HPDE6-E6E7 (cell line): ENCODE measurements at regions not wholly inside any gene's neighbourhood (a gene's known extent, or its start where the extent isn't known, plus 50 kb on each side); places are given as distances from the start of the nearest gene placed in this dataset.

Source experiments
- DNase-seq: peaks from one replicate; pipeline ENCODE4 v3.0.0; 2011; ENCODE audit warnings: missing footprints; ENCODE audit errors: extremely low spot score

DNA sequence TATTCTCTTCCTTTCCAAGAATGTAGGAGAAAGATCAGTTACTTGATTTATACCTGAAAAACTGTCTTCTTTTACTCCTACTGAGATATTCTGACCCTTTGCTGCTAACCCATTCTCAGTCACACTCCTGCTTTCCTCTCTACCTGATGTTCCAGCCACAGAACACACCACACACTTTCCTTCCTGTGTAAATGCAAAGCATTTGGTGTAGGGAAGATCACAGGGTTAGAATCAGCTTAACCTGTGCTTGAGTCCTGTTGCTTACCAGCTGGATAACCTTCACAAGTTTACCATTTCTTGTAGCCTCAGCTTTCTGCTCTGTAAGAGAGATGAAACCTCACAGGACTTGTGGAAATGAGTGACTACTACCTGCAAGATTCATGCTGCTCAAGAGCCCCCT lies 489.8 kb upstream of the GOLIM4 start:
- no peak for DNase-seq

DNA sequence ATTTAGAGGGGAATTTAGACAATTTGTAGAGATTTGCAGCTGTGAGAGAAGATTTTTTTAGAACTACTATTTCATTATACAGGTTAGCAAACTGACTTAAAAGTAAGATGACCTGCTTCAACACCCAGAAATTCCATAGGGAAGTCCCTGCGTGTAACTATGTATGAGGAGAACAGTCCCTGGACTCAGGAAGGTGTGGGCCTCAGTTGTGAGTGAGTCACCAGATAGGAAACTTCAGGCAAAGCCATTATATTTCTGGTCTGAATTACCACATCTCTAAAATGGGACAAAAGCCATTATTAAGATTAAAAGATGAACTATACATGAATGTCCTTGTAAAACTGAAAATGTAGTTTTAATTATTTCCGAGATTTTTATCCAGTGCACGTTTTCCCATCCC lies 488.3 kb upstream of the GOLIM4 start:
- DNase-seq, result no peak

DNA sequence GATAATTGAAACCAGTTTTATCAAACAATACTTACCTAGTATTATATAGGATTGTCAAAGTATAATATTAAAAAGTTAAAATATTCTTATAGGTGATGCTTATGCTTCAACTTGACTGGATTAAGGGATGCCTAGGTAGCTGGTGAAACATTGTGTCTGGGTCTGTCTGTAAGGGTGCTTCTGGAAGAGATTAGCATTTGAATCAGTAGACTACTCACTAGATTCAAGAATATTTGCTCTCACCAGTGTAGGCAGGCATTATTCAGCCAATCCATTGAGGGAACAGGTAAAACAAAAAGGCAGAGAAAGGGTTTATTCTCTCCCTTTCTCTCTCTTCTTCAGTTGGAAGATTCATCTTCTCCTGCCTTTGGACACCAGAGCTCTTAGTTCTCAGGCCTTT lies 486.8 kb upstream of the GOLIM4 start:
- no peak for DNase-seq

DNA sequence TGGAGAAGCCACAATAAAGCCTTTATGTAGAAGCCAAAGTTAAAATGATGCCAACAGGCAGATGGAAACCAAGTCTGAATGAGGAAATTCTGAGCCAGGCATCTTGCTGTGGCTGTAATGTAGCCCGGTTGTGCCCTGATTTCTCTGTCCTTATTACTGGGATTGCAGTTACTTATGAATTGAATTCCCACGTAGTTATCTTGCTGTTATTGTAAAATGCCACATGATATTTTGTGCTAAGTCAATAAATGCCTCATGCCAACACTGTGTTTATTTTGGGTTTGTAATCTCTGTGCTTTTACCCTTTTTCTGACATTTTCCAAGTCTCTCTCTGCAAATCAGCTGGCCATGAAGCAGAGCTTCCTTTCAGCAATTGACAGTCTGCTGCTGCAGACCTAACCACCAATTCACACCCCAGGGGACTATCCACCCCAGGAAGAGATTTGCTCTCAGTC lies 486.1 kb upstream of the GOLIM4 start:
- DNase-seq, result no peak

DNA sequence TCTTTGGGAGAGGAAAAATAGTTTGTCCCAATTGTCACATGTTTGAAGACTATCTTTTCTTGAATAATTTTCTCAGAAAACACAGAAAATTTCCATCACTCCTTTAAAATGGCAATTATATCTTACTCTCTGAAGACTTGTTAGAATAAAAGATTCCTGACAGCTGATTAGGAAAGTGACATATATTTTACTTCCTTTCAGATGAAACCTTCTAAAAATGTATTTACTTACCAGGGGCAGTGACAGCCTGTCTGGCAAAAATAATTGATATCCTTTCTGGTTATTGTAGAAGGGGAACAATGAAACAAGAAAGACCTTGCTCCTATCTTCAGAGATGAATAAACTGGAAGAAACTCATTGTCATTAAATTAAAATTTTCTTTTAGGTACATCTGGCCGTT lies 483.3 kb upstream of the GOLIM4 start:
- no peak for DNase-seq

DNA sequence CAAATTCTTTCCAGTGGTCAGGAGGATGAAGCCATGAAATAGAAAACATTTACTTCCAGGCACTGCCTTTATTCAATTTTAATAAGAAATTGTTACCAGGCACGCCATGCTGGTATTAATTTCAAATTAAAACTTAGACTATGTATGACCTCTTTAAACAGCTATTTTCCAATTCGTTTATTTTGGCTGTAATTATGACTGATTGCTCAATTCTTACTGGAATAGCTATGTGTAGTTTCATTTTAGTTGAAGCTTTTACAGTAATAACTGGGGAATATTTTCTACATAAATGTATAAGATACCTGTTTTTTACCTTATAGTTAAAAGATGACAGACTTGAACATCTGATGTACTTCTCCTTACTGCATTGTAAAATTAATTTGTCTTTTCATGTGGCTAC lies 480.0 kb upstream of the GOLIM4 start:
- DNase-seq, result no peak

DNA sequence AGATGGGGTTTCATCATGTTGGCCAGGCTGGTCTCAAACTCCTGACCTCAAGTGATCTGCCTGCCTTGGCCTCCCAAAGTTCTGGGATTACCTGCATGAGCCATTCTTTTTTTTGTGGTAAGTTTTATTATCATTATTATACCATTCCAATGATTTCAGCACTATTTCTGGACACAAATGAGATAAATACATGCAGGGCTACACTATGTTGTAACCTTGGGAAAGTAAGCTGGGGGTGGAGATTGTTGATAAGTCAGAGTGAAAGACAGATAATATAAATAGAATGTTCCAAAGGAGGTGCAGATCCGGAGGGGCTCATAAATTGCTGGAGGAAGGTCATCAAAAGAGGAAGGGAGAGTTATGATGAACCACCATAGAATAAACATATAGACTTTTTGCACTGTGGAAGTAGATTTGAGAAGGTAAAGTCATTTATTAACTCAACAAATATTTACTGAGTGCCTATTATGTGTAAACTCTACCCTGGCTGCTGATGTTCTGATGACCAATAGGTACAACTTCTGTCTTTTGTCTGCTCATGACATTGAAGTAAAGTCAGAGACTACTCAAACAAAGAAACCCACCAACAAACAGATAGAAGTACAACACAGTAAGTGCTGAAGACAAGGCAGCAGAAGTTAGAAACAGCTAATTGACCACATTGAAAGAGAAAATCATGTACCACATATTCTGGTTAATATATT lies 478.9 kb upstream of the GOLIM4 start:
- no peak for DNase-seq

DNA sequence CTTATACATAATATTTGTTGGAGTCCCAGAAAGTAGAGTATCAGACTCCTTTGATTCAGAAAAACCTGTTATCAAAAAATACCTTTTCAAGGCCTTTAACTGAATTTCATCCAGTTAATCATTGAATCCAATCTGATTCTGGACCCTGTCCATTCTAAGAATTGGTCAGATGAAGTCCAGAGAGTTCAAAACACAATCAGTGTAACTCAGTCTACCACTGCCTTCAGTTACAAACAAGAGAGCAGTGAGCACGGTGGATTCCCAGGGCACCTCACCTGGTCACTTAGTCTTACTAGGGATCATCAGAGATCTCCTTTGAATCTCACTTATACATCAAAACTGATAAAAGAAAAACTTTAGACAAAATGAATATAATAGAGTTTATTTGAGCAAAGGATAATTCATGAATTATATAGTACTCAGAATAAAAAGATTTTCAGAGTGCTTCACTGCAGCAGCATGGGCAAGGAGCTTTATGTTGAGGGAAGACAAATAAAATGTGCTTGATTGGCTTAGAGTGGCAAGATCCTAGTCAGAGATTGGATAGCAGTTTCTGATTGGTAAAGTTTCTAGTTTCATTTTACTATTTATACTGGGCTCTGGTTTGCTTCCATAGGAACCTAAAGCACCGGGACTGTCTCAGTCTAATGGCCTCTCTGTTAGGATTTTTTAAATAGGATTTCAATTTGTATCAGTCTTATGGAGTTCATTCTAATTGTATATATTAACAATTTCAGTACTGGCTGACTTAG lies 474.9 kb upstream of the GOLIM4 start:
- DNase-seq, result no peak

DNA sequence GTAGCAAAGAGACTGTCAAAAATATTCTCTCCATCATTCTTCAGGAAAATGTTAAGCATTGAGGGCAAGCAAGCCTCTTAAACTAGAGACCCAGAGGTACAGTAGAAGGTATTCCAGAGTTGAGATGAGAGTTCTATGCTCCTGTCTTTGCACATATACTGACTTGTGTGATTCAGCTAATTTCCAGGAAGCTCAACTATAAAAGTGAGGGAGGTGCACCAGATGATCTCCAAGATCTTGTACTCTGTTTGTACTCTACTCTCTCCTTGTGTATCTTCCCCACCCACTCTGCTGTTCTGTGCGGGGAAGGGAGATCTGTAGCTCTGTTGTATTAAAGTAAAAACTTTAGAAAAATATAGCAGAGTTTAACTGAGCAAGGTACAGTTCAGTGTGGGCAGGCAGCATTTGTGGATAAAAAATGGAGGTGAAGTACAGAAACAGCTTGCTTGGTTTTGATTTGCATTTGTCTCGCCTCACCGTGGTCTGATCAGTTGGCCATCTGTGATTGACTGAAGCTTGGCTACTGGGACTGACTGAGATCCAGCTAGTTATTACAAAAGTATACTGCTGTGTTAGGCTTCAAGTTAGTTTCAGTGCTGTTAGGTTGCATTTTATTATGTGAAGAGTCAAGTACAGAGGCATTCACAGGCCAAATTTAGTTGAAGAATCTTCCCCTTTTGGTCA lies 463.1 kb upstream of the GOLIM4 start:
- no peak for DNase-seq

DNA sequence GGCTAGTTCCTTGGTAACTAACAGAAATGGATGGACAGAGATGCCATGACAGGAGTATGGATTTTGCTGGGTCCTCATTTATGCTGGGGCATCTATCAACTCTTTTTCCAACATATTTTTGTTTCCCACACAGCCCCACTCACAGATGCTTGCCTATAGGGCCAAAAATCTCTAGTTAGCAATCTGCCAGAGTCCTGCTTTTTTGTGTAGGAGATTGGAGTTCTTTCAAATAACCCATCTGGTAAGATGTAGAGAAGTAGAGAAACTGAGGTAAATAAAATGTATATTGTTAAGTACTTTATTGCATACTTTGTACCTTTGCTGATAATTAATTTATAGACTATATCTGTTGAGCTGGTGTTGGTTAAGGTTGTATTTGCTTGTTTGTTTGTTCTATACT lies 456.5 kb upstream of the GOLIM4 start:
- DNase-seq, result no peak

DNA sequence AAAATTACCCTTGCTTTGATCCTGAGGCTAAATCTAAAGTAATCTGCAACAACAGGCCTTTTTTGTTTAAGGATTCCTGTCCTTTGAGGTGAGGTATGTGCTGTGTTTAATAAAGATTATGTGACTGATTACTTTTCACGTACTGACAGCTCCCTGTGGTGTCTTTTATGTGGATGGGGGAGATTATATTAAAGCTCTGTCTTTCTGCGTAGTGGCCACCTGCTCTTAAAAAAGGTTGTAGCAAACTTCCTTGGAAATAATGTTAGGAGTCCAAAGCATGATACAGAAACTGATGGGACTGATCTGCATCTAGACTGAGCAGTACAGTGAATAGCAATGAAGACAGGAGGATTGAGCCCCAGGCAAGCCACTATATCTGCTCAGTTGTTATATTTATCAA lies 453.0 kb upstream of the GOLIM4 start:
- DNase-seq, result no peak

DNA sequence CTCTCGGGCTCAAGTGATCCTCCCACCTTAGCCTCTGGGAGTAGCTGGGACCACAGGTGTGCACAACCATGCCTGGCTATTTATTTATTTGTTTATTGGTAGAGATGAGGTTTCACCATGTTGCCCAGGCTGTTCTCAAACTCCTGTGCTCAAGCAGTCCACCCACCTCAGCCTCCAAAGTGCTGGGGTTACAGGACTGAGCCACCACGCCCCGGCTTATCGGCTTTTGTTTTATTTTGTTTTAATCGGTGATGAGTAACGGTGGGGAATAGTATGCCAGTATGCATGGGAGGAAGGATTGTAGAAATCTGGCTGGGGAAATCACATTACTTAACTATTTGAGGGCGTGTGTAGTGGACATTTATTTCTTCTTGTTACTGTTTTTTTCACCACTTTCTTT lies 451.0 kb upstream of the GOLIM4 start:
- DNase-seq, result no peak

DNA sequence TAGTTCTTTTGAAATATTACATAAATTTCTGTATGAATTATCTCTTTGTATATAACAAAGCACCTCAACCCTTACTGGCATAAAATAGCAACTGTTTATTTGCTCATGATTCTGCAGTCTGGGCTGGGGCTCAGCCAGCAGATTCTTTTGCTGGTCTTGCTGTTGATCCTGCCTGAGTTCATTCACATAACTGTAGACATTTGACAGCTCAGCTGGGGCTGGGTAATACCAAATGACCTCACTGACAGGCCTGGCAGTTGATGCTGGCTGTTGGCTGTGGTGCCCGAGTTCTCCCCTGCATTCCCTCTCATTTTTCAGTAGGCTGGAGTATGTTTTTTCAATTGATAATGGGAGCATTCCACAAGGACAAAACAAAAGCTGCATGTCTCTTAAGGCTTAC lies 449.9 kb upstream of the GOLIM4 start:
- no peak for DNase-seq

DNA sequence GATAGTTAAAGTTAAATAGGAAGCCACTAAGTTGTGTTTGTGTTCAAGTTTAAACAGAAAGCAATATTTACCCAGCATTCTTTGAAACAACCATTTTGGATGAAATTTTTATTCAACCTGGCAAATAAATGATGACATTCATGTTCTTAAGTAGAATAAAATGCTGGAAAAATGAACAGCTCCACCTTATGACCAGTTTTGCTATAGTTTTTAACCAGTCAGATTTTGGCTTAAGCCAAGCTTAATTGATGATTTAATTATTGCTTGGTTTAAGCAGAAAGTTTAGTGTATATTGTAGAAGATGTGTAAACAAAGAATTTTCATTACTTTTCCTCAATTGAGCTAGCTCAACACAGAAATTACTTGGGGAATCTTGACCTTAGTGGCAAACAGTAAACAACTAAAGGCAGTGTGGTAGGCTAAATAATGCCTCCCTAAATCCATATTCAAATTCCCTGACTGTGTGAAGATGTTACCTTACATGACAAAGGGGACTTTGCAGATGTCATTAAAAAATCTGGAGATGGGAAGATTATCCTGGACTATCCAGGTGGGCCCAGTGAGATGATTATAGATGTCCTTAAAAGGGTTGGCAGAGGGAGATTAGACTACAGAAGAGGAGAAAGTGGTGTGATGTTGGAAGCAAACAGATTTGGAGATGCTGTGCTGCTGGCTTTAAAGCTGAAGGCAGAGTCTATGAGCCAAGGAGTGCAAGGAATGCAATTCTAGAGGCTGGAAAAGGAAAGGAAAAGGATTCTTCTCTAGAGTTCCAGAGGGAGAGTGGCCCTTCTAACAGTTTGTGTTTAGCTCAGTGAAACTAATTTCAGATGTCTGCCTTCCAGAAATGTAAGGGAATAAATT lies 448.6 kb upstream of the GOLIM4 start:
- no peak for DNase-seq

DNA sequence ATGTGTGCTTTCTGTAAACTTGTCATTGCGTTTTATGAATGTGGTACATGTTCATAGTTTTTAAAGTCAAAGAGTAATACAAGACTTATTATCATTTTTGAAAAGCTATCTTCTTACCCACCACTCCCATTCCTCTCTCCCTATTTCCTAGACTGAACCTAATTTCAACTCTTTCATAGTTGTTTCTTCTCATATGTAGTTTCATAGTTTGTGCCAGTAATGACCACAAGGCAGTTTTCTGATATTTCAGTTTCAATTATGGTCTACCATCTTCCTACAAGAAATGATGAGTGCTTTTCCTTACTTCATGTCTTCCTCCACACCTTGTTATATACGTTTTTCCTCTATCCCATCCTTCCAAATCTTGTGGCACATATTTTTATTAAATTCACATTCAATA lies 445.0 kb upstream of the GOLIM4 start:
- no peak for DNase-seq

DNA sequence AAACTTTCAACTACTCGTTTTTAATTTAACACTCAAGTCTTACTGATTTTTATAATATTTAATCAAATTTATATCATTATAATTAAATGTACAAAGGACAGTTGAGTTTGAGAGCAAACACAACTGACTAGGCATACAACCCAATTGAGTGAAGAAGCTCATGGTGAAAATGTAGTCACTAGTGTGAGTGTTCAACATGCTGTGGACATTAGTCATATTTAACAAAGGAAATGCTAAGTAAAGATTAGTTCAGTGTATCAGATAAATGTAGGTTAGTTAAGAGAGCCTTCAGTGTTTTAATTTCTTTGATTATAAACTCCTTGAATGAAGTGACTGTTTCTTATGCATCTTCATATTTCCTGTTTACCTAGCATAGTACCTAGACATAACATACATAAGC lies 444.2 kb upstream of the GOLIM4 start:
- no peak for DNase-seq

DNA sequence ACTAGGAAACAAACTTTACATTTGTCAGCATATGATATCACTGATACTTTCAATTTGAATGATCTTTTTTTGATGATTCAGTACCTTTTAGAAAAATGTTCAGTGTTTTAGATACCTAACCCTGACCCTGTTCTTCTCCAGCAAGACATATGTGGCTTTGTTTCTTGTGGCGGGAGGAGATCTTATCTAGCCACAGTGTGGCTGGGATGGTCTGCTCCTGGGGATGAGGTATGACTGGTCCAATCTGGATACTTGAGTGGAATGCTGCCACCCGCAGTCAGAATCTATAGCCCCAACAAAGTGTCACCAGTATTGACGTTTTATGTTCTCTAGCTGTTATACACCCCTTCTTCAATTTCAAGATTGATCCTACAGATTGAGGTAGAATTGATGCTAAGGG lies 439.0 kb upstream of the GOLIM4 start:
- no peak for DNase-seq

DNA sequence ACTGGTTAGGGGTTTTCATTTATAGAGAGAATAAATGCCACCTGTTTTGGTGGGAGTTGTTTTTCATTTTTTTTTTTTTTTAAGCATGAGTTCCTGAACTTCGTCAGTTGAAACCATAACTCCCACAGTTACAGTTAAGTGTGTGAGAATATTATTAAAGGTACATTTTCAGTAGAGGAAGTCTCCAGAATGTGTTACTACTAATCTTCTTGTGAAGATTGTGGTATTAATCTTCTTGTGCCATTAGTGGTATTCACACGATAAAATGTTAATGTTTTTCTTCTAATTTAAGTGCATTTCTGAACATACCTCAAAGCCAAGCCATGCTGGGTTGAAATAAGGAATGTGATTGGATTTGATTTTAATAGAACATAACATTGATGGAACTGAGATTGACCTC lies 437.9 kb upstream of the GOLIM4 start:
- DNase-seq, result no peak

DNA sequence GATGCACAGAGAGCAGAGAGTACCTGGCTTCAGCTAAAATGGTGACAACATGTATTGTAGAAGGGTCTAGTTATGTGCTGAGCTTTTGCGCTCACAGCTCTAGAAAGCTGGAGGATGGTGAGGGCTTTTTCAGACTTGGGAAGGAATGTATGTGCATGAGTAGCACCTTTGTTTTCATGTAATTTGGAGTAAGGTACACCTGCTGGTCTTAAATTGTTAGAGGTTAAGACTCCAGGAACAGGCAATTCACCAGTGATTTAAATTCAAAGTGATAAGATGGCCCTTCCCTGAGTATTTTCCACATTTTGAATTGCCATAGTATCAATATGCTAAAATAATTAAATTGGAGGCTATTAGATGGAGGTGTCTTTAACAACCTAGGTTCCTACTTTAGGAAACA lies 436.4 kb upstream of the GOLIM4 start:
- no peak for DNase-seq

DNA sequence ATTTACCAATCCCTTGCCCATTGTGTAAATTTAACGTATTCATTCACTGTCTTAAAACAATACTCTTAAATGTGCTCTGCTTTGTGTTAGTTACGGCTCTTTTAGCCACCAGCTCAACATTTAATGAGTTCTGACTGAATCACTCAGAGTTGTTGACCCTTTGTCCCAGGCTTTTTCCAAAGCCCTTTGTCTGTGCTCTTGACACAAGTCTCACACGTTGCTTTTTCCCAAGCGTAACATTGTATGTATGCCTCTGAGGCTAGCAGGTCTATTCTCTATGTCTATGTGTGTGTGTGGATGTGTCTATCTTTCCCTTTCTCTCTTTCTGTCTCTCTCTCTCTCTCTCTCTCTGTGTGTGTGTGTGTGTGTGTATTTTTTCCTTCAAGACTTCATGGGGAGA lies 435.4 kb upstream of the GOLIM4 start:
- no peak for DNase-seq

DNA sequence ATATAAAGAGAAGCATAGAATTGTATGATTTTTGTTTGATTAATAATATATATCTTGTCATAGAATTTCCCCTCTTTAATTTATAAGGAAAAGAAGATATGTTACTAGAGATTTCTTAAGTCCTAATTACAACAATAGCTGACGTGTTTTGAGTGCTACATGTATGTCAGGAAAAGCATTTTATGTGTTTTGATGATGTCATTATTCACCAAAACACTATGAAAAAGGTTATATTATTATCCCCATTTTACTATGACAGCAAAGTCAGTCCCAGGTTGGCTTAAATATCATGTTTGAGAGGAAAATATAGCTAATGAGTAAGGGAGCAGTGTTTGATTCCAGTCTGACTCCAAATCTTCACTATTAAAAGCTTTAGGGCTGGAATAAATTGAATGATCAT lies 428.4 kb upstream of the GOLIM4 start:
- DNase-seq, result no peak
